SU-DHL-6 (cell line): ENCODE measurements at regions not wholly inside any gene's neighbourhood (a gene's known extent, or its start where the extent isn't known, plus 50 kb on each side); places are given as distances from the start of the nearest gene placed in this dataset.

Experiments used
- H2AFZ ChIP-seq: fragments of 200-600 bp; sonication (generic); 2 replicates; pipeline ENCODE4 v1.6.1; 2014; ENCODE audit warnings: low read depth, mild to moderate bottlenecking, moderate library complexity, mixed read lengths, antibody characterized with exemption, low read length; ENCODE audit not compliant: severe bottlenecking
- H3F3A ChIP-seq: fragments of 200-600 bp; shearing (Covaris generic); 2 replicates; pipeline ENCODE4 v1.6.0; 2016; ENCODE audit warnings: antibody characterized with exemption, mild to moderate bottlenecking; ENCODE audit not compliant: insufficient read depth
- H3K27ac ChIP-seq: fragments of 200-600 bp; sonication (generic); 2 replicates; pipeline ENCODE4 v1.5.1; 2016; ENCODE audit warnings: low read depth, mild to moderate bottlenecking, low read length, moderate library complexity, mixed read lengths
- H3K27me3 ChIP-seq: fragments of 200-600 bp; sonication (generic), shearing (Covaris generic); 2 replicates; pipeline ENCODE4 v1.6.0; 2014; ENCODE audit warnings: mild to moderate bottlenecking, low read length
- H3K36me3 ChIP-seq: fragments of 200-600 bp; sonication (generic); 2 replicates; pipeline ENCODE4 v1.6.1; 2014; ENCODE audit warnings: mild to moderate bottlenecking, low read length, mixed read lengths
- H3K4me2 ChIP-seq: fragments of 300-600, 200-600 bp; shearing (Covaris generic), sonication (generic); 2 replicates; pipeline ENCODE4 v1.6.0; 2014; ENCODE audit warnings: low read length, low read depth, mild to moderate bottlenecking; ENCODE audit not compliant: poor library complexity, severe bottlenecking
- H3K4me3 ChIP-seq: fragments of 200-600 bp; sonication (generic); 2 replicates; pipeline ENCODE4 v1.5.1; 2014; ENCODE audit warnings: antibody characterized with exemption, low read length, mild to moderate bottlenecking, mixed read lengths; ENCODE audit not compliant: insufficient read depth, poor library complexity, severe bottlenecking
- H3K79me2 ChIP-seq: fragments of 200-600 bp; sonication (generic); 2 replicates; pipeline ENCODE4 v1.6.1; 2014; ENCODE audit warnings: mild to moderate bottlenecking, low read length, moderate library complexity; ENCODE audit not compliant: insufficient read depth
- H3K9ac ChIP-seq: fragments of 200-600 bp; sonication (generic); 2 replicates; pipeline ENCODE4 v1.7.0; 2014; ENCODE audit warnings: mild to moderate bottlenecking, low read length
- H3K9me2 ChIP-seq: fragments of 200-600 bp; sonication (generic); replicated peaks from 2 replicates; pipeline ENCODE4 v1.6.1; 2014; ENCODE audit warnings: low read length; ENCODE audit not compliant: insufficient read depth
- H3K9me3 ChIP-seq: fragments of 200-600 bp; sonication (generic); 2 replicates; pipeline ENCODE4 v1.6.1; 2014; ENCODE audit warnings: low read length, mixed read lengths; ENCODE audit not compliant: insufficient read depth
- H4K20me1 ChIP-seq: fragments of 200-600 bp; sonication (generic); 2 replicates; pipeline ENCODE4 v1.6.1; 2014; ENCODE audit warnings: low read depth, mild to moderate bottlenecking, antibody characterized with exemption, low read length, moderate library complexity, mixed read lengths
- EZH2phosphoT487 ChIP-seq: fragments of 200-600 bp; sonication (generic), shearing (Covaris generic); conservative IDR thresholded peaks from 2 replicates; pipeline ENCODE4 v1.6.1; 2018; ENCODE audit warnings: mild to moderate bottlenecking, antibody characterized with exemption, low read length, moderate library complexity, mixed read lengths
- TF ChIP-seq, protein P1 (sequence below): fragments of 200-600 bp; sonication (generic); IDR thresholded peaks from one replicate; pipeline ENCODE4 v1.5.1; 2017; ENCODE audit warnings: antibody characterized with exemption, mild to moderate bottlenecking, low read length, moderate library complexity; ENCODE audit not compliant: insufficient read depth, poor library complexity, severe bottlenecking

- no peaks in the 10 kb centered on the region for H3K36me3 ChIP-seq
- no peaks in the 10 kb centered on the region for H3K79me2 ChIP-seq
- H3K27ac ChIP-seq = no peak overlapping the region
- H3F3A ChIP-seq = no peaks in the 10 kb centered on the region
- H3K9me3 ChIP-seq = no peaks in the 10 kb centered on the region
- H3K4me2 ChIP-seq = no peak overlapping the region
- H4K20me1 ChIP-seq = no peaks in the 10 kb centered on the region
- H3K4me3 ChIP-seq = no peak overlapping the region
- TF ChIP-seq EZH2phosphoT487 = no peak
- TF ChIP-seq, protein P1, sequence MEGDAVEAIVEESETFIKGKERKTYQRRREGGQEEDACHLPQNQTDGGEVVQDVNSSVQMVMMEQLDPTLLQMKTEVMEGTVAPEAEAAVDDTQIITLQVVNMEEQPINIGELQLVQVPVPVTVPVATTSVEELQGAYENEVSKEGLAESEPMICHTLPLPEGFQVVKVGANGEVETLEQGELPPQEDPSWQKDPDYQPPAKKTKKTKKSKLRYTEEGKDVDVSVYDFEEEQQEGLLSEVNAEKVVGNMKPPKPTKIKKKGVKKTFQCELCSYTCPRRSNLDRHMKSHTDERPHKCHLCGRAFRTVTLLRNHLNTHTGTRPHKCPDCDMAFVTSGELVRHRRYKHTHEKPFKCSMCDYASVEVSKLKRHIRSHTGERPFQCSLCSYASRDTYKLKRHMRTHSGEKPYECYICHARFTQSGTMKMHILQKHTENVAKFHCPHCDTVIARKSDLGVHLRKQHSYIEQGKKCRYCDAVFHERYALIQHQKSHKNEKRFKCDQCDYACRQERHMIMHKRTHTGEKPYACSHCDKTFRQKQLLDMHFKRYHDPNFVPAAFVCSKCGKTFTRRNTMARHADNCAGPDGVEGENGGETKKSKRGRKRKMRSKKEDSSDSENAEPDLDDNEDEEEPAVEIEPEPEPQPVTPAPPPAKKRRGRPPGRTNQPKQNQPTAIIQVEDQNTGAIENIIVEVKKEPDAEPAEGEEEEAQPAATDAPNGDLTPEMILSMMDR = no peak
- H3K9me2 ChIP-seq = no peaks in the 10 kb centered on the region
- no peaks in the 10 kb centered on the region for H3K27me3 ChIP-seq
- no peak overlapping the region for H2AFZ ChIP-seq
- H3K9ac ChIP-seq = no peak overlapping the region
Observed at GRCh38 chr12:75698052-75698451, 186.6 kb upstream of the KRR1 start.

GRCh38 chr12:75695926-75696325, 184.5 kb upstream of the KRR1 start:
- Histone ChIP-seq H4K20me1 (no peaks in the 10 kb centered on the region), H3K27me3 (no peaks in the 10 kb centered on the region), H3K9ac (no peak overlapping the region), H3F3A (no peaks in the 10 kb centered on the region), H3K27ac (no peak overlapping the region), H3K79me2 (no peaks in the 10 kb centered on the region), H3K36me3 (no peaks in the 10 kb centered on the region), H2AFZ (no peak overlapping the region), H3K4me2 (no peak overlapping the region), H3K4me3 (no peak overlapping the region), H3K9me2 (no peaks in the 10 kb centered on the region), H3K9me3 (no peaks in the 10 kb centered on the region)
- TF ChIP-seq, protein P1 = no peak
- no peak for TF ChIP-seq EZH2phosphoT487

GRCh38 chr12:75694534-75695268, 183.3 kb upstream of the KRR1 start:
- Histone ChIP-seq H3K36me3 (no peaks in the 10 kb centered on the region), H3K4me2 (no peak overlapping the region), H3K79me2 (no peaks in the 10 kb centered on the region), H3K9ac (no peak overlapping the region), H3F3A (no peaks in the 10 kb centered on the region), H4K20me1 (no peaks in the 10 kb centered on the region), H2AFZ (no peak overlapping the region), H3K27me3 (no peaks in the 10 kb centered on the region), H3K9me3 (no peaks in the 10 kb centered on the region), H3K4me3 (no peak overlapping the region), H3K27ac (no peak overlapping the region), H3K9me2 (no peaks in the 10 kb centered on the region)
- TF ChIP-seq EZH2phosphoT487 = no peak
- TF ChIP-seq, protein P1 = no peak
